Skeletal muscle cell (primary cell): ENCODE measurements at regions not wholly inside any gene's neighbourhood (a gene's known extent, or its start where the extent isn't known, plus 50 kb on each side); places are given as distances from the start of the nearest gene placed in this dataset.
A peak's percentile ranks its signal among the peaks of the same experiment; 100 is the strongest.

Experiments used
- DNase-seq: peaks from one replicate; pipeline ENCODE4 v3.0.0-alpha.2; 2010; ENCODE audit warnings: low read depth
- H3K4me3 ChIP-seq: 2 replicates; pipeline ENCODE4 v1.5.1; 2011; ENCODE audit warnings: low read depth, mild to moderate bottlenecking, control low read depth, low read length, moderate library complexity

GRCh38 chr18:22355598-22355997 is 62.1 kb downstream of the CTAGE1 start:
- no peak for DNase-seq
- H3K4me3 ChIP-seq, result no peak overlapping the region

- no peak for DNase-seq
- H3K4me3 ChIP-seq, result no peak overlapping the region
These were observed 62.6 kb downstream of the CTAGE1 start for GRCh38 chr18:22355069-22355468.

- no peak for DNase-seq
- H3K4me3 ChIP-seq, result no peak overlapping the region
These were observed 67.7 kb downstream of the CTAGE1 start for GRCh38 chr18:22349966-22350365.

- H3K4me3 ChIP-seq, result peak overlapping the region; percentile 40
- no peak for DNase-seq
These were observed 68.3 kb downstream of the CTAGE1 start for GRCh38 chr18:22349317-22349898.

- peak overlapping the region; percentile 40 for H3K4me3 ChIP-seq
- DNase-seq, result no peak
These were observed 69.0 kb downstream of the CTAGE1 start for GRCh38 chr18:22348521-22349316.

GRCh38 chr18:22347606-22348511 is 69.9 kb downstream of the CTAGE1 start:
- H3K4me3 ChIP-seq, result peak overlapping the region; percentile 35
- DNase-seq, result no peak

- no peak for DNase-seq
- no peak overlapping the region for H3K4me3 ChIP-seq
These were observed 70.6 kb downstream of the CTAGE1 start for GRCh38 chr18:22346953-22347605.

- DNase-seq, result no peak
- no peak overlapping the region for H3K4me3 ChIP-seq
These were observed 71.2 kb downstream of the CTAGE1 start for GRCh38 chr18:22346401-22346952.

- no peak overlapping the region for H3K4me3 ChIP-seq
- DNase-seq, result no peak
These were observed 72.0 kb downstream of the CTAGE1 start for GRCh38 chr18:22345718-22346117.

GRCh38 chr18:22344908-22345670 is 72.6 kb downstream of the CTAGE1 start:
- H3K4me3 ChIP-seq, result no peak overlapping the region
- DNase-seq, result no peak

GRCh38 chr18:22344445-22344844 is 73.3 kb downstream of the CTAGE1 start:
- no peak overlapping the region for H3K4me3 ChIP-seq
- DNase-seq, result no peak

- no peak overlapping the region for H3K4me3 ChIP-seq
- no peak for DNase-seq
These were observed 74.1 kb downstream of the CTAGE1 start for GRCh38 chr18:22343613-22344012.

GRCh38 chr18:22342625-22343024 is 75.1 kb downstream of the CTAGE1 start:
- DNase-seq, result no peak

GRCh38 chr18:22340331-22340730 is 77.4 kb downstream of the CTAGE1 start:
- DNase-seq, result no peak
- H3K4me3 ChIP-seq, result no peak overlapping the region

More at GRCh38 chr18:22342625-22343024, 75.1 kb downstream of the CTAGE1 start:
- H3K4me3 ChIP-seq, result no peak overlapping the region

- no peak for DNase-seq
- no peak overlapping the region for H3K4me3 ChIP-seq
These were observed 77.8 kb downstream of the CTAGE1 start for GRCh38 chr18:22339913-22340312.

GRCh38 chr18:22337833-22338232 is 79.9 kb downstream of the CTAGE1 start:
- DNase-seq, result no peak
- H3K4me3 ChIP-seq, result no peak overlapping the region

GRCh38 chr18:22337306-22337705 is 80.4 kb downstream of the CTAGE1 start:
- no peak for DNase-seq

GRCh38 chr18:22336406-22336805 is 81.3 kb downstream of the CTAGE1 start:
- DNase-seq, result no peak
- H3K4me3 ChIP-seq, result no peak overlapping the region

More at GRCh38 chr18:22337306-22337705, 80.4 kb downstream of the CTAGE1 start:
- H3K4me3 ChIP-seq, result no peak overlapping the region
